CD14-positive monocyte (primary cell): ENCODE measurements at regions not wholly inside any gene's neighbourhood (a gene's known extent, or its start where the extent isn't known, plus 50 kb on each side); places are given as distances from the start of the nearest gene placed in this dataset.

Experiments used
- DNase-seq, 3 donors: peaks; one replicate each; pipeline ENCODE4 v3.0.0-alpha.2; 2011 to 2022
- H2AFZ ChIP-seq: 2 replicates; pipeline ENCODE4 v1.6.0; 2012; ENCODE audit warnings: mild to moderate bottlenecking, low read depth, low read length, inconsistent platforms; ENCODE audit not compliant: insufficient read depth, poor library complexity, severe bottlenecking
- H3K27ac ChIP-seq, 2 donors: 1 replicate in 1 of 2; 2 replicates in 1 of 2; pipeline ENCODE4 v1.5.1; 2012 to 2013; ENCODE audit warnings: low read length in 2 of 2, control low read depth in 1 of 2, inconsistent platforms in 1 of 2, low read depth in 1 of 2, mild to moderate bottlenecking in 1 of 2
- H3K27me3 ChIP-seq, 2 donors: one replicate each; pipeline versions ENCODE4 v1.6.0 to v1.6.1; 2011 to 2013; ENCODE audit warnings: low read length in 2 of 2; ENCODE audit not compliant: control insufficient read depth in 2 of 2, insufficient read depth in 2 of 2
- H3K36me3 ChIP-seq, 2 donors: replicated peaks in 1 of 2; 1 replicate in 1 of 2; 2 replicates in 1 of 2; pipeline versions ENCODE4 v1.5.1 to v1.6.1; 2012 to 2013; ENCODE audit warnings: low read length in 2 of 2, control low read depth in 1 of 2, inconsistent platforms in 1 of 2, mild to moderate bottlenecking in 1 of 2; ENCODE audit not compliant: insufficient read depth in 2 of 2, control insufficient read depth in 1 of 2
- H3K4me1 ChIP-seq, 2 donors: 1 replicate in 1 of 2; 2 replicates in 1 of 2; pipeline versions ENCODE4 v1.5.1 to v1.6.1; 2012 to 2013; ENCODE audit warnings: low read length in 2 of 2, control low read depth in 1 of 2, inconsistent platforms in 1 of 2, mild to moderate bottlenecking in 1 of 2, moderate library complexity in 1 of 2; ENCODE audit not compliant: insufficient read depth in 2 of 2, control insufficient read depth in 1 of 2
- H3K4me2 ChIP-seq: replicated peaks from 2 replicates; pipeline ENCODE3; 2012; ENCODE audit warnings: low read length, moderate library complexity, mild to moderate bottlenecking; ENCODE audit not compliant: poor library complexity, severe bottlenecking; ENCODE audit errors: extremely low read depth
- H3K4me3 ChIP-seq, 3 experiments: fragments of 200-600 bp in 1 of 3; sonication (generic) in 1 of 3; replicated peaks in 1 of 3; 1 replicate in 2 of 3; 2 replicates in 1 of 3; pipeline ENCODE4 v1.5.1; 2011 to 2013; ENCODE audit warnings: low read length in 3 of 3, mild to moderate bottlenecking in 3 of 3, control low read depth in 2 of 3, low read depth in 2 of 3, inconsistent platforms in 1 of 3, moderate library complexity in 1 of 3
- H3K79me2 ChIP-seq: 2 replicates; pipeline ENCODE4 v1.6.0; 2012; ENCODE audit warnings: mild to moderate bottlenecking, control low read depth, inconsistent platforms, low read length, moderate library complexity; ENCODE audit not compliant: insufficient read depth
- H3K9ac ChIP-seq: 2 replicates; pipeline ENCODE4 v1.6.0; 2017; ENCODE audit warnings: low read length, mild to moderate bottlenecking; ENCODE audit not compliant: insufficient read depth, poor library complexity, severe bottlenecking
- H3K9me3 ChIP-seq, 2 donors: replicated peaks in 1 of 2; 1 replicate in 1 of 2; 2 replicates in 1 of 2; pipeline versions ENCODE4 v1.5.1 to v1.6.1; 2012 to 2013; ENCODE audit warnings: low read length in 2 of 2, control low read depth in 1 of 2; ENCODE audit not compliant: control insufficient read depth in 1 of 2, insufficient read depth in 1 of 2
- H4K20me1 ChIP-seq: 2 replicates; pipeline ENCODE4 v1.6.0; 2012; ENCODE audit warnings: mild to moderate bottlenecking, low read length, control low read depth, moderate library complexity; ENCODE audit not compliant: insufficient read depth
- H3K27ac Mint-ChIP-seq, 7 donors: one replicate each; pipeline ENCODE4 v1.8.0; 2020; ENCODE audit warnings: mild to moderate bottlenecking in 7 of 7, mixed read lengths in 7 of 7, moderate library complexity in 6 of 7, inconsistent platforms in 2 of 7
- H3K27me3 Mint-ChIP-seq, 3 donors: one replicate each; pipeline ENCODE4 v1.8.0; 2021 to 2022; ENCODE audit warnings: low read depth in 3 of 3, mild to moderate bottlenecking in 3 of 3, mixed read lengths in 3 of 3, moderate library complexity in 3 of 3, inconsistent platforms in 1 of 3
- H3K36me3 Mint-ChIP-seq, 2 donors: one replicate each; pipeline ENCODE4 v1.8.0; 2020; ENCODE audit warnings: mixed read lengths in 2 of 2, inconsistent platforms in 1 of 2, mild to moderate bottlenecking in 1 of 2
- H3K4me1 Mint-ChIP-seq: one replicate; pipeline ENCODE4 v1.8.0; 2020; ENCODE audit warnings: mild to moderate bottlenecking, mixed read lengths
- H3K4me3 Mint-ChIP-seq, 2 donors: one replicate each; pipeline ENCODE4 v1.8.0; 2020; ENCODE audit warnings: mild to moderate bottlenecking in 2 of 2, mixed read lengths in 2 of 2, moderate library complexity in 1 of 2
- H3K9me3 Mint-ChIP-seq, 7 donors: one replicate each; pipeline ENCODE4 v1.8.0; 2020 to 2022; ENCODE audit warnings: mixed read lengths in 7 of 7, mild to moderate bottlenecking in 6 of 7, moderate library complexity in 6 of 7, inconsistent platforms in 2 of 7
- CTCF ChIP-seq: fragments of 200-600 bp; IDR thresholded peaks from one replicate; pipeline ENCODE4 v1.8.0; 2022; ENCODE audit warnings: antibody characterized with exemption, mild to moderate bottlenecking
- WGBS: methylation state at CpG from one replicate; pipeline ENCODE4 v1.1.5; 2013; ENCODE audit warnings: missing lambda C conversion rate; ENCODE audit not compliant: insufficient coverage; 5-methylcytosine and 5-hydroxymethylcytosine counted together
- intact Hi-C, 2 donors: fragments of 100-400 bp; cut with micrococcal nuclease; formaldehyde crosslinking; loops; one replicate each; pipeline versions ENCODE4 v1.15.0 to v1.15.1; 2023

DNA sequence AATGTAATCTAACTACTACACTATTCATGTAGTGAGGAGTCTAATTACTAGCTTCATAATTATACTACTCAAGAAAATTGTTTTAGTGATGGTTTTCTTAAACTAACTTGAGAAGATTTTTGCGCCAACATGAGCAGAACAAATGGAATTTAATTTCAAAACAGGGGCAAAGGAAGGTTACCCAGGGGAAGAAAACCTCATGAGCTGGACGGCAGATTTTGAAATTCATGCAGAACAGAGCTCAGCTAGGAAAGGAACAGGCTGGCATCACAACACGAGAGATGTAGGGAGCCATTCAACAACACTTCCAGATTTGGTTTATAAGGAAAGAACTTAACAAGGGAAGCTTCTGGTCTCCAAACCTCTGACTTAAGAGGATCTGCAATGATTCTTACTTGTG, 235.3 kb upstream of the PRKCQ start:
- Histone ChIP-seq H3K36me3 (no peaks in the 10 kb centered on the region), H3K9ac (no peak overlapping the region), H3K4me2 (no peak overlapping the region), H3K27ac (no peak overlapping the region), H3K4me3 (no peak overlapping the region), H3K27me3 (no peaks in the 10 kb centered on the region), H3K79me2 (no peaks in the 10 kb centered on the region), H3K9me3 (no peaks in the 10 kb centered on the region), H2AFZ (no peak overlapping the region), H3K4me1 (peaks cover 3 to 9% of the 10 kb centered on the region in 2 donors), H4K20me1 (no peaks in the 10 kb centered on the region)
- DNase-seq: no peak
- H3K27me3 Mint-ChIP-seq: peaks cover 3 to 7% (median 5%) of the 10 kb centered on the region in 3 donors
- intact Hi-C loops: no loop called here
- H3K27ac Mint-ChIP-seq: no peak overlapping the region
- H3K4me1 Mint-ChIP-seq: peaks cover 15% of the 10 kb centered on the region
- no peaks in the 10 kb centered on the region for H3K36me3 Mint-ChIP-seq
- TF ChIP-seq CTCF: no peak
- peaks cover 0 to 4% (median 0%) of the 10 kb centered on the region in 7 donors for H3K9me3 Mint-ChIP-seq
- no peak overlapping the region for H3K4me3 Mint-ChIP-seq
- WGBS: 55% methylated on average over 1 of the region's 3 CpGs

GRCh38 chr10:6813856-6814255, 233.8 kb upstream of the PRKCQ start:
- Histone ChIP-seq H3K27me3 (no peaks in the 10 kb centered on the region), H3K4me2 (no peak overlapping the region), H2AFZ (no peak overlapping the region), H4K20me1 (no peaks in the 10 kb centered on the region), H3K27ac (no peak overlapping the region), H3K79me2 (no peaks in the 10 kb centered on the region), H3K9me3 (no peaks in the 10 kb centered on the region), H3K4me3 (no peak overlapping the region), H3K36me3 (no peaks in the 10 kb centered on the region), H3K4me1 (no peaks in the 10 kb centered on the region), H3K9ac (no peak overlapping the region)
- Mint-ChIP-seq H3K27me3 (peaks cover 3 to 7% (median 6%) of the 10 kb centered on the region in 3 donors), H3K36me3 (no peaks in the 10 kb centered on the region), H3K4me1 (peaks cover 5% of the 10 kb centered on the region), H3K4me3 (no peak overlapping the region), H3K9me3 (peaks cover 0 to 8% (median 5%) of the 10 kb centered on the region in 7 donors), H3K27ac (no peak overlapping the region)
- intact Hi-C loops: no loop called here
- no peak for DNase-seq
- no peak for TF ChIP-seq CTCF
- WGBS: 0% methylated on average over 1 of the region's 2 CpGs
